Hepatocyte (in vitro differentiated cells): ENCODE measurements at regions not wholly inside any gene's neighbourhood (a gene's known extent, or its start where the extent isn't known, plus 50 kb on each side); places are given as distances from the start of the nearest gene placed in this dataset.

Source experiments
- DNase-seq: peaks from one replicate; pipeline ENCODE4 v3.0.0-alpha.2; 2016; ENCODE audit warnings: low spot score
- H2AFZ ChIP-seq: fragments of 200-600 bp; sonication (generic); 2 replicates; pipeline ENCODE4 v1.6.0; 2016; ENCODE audit warnings: antibody characterized with exemption, mild to moderate bottlenecking
- H3K27ac ChIP-seq: fragments of 200-600 bp; sonication (generic); 2 replicates; pipeline ENCODE4 v1.5.1; 2016; ENCODE audit warnings: mild to moderate bottlenecking
- H3K27me3 ChIP-seq: fragments of 200-600 bp; sonication (generic); 2 replicates; pipeline ENCODE4 v1.6.1; 2016
- H3K36me3 ChIP-seq: fragments of 200-600 bp; sonication (generic); replicated peaks from 2 replicates; pipeline ENCODE4 v1.5.1; 2016; ENCODE audit warnings: low read depth; ENCODE audit not compliant: insufficient read depth
- H3K4me1 ChIP-seq: fragments of 200-600 bp; sonication (generic); 2 replicates; pipeline ENCODE4 v1.5.1; 2016; ENCODE audit warnings: mild to moderate bottlenecking, moderate library complexity; ENCODE audit not compliant: insufficient read depth
- H3K4me2 ChIP-seq: fragments of 200-600 bp; sonication (generic); 2 replicates; pipeline ENCODE4 v1.6.0; 2016
- H3K4me3 ChIP-seq: fragments of 200-600 bp; sonication (generic); 2 replicates; pipeline ENCODE4 v1.5.1; 2016; ENCODE audit warnings: mild to moderate bottlenecking
- H3K79me2 ChIP-seq: fragments of 200-600 bp; sonication (generic); 2 replicates; pipeline ENCODE4 v1.6.0; 2017; ENCODE audit warnings: mild to moderate bottlenecking
- H3K9me2 ChIP-seq: fragments of 200-600 bp; sonication (generic); replicated peaks from 2 replicates; pipeline ENCODE4 v1.6.0; 2017; ENCODE audit warnings: mild to moderate bottlenecking; ENCODE audit not compliant: insufficient read depth
- H3K9me3 ChIP-seq: fragments of 200-600 bp; sonication (generic); 2 replicates; pipeline ENCODE4 v1.5.1; 2016; ENCODE audit warnings: low read depth, mild to moderate bottlenecking
- H4K20me1 ChIP-seq: fragments of 200-600 bp; sonication (generic); 2 replicates; pipeline ENCODE4 v1.6.0; 2016; ENCODE audit warnings: mild to moderate bottlenecking; ENCODE audit not compliant: insufficient read depth, poor library complexity, severe bottlenecking
- EZH2 ChIP-seq: fragments of 200-600 bp; sonication (generic); IDR thresholded peaks from 2 replicates; pipeline ENCODE4 v1.6.1; 2016; ENCODE audit warnings: antibody characterized with exemption, mild to moderate bottlenecking, borderline replicate concordance
- EZH2phosphoT487 ChIP-seq: fragments of 200-600 bp; sonication (generic); IDR thresholded peaks from one replicate; pipeline ENCODE4 v1.6.1; 2018; ENCODE audit warnings: antibody characterized with exemption, mild to moderate bottlenecking, low read depth, moderate library complexity; ENCODE audit not compliant: unreplicated experiment, severe bottlenecking
- WGBS: methylation state at CpG from one replicate; pipeline ENCODE4 v1.1.6; 2016; ENCODE audit warnings: low lambda C conversion rate; ENCODE audit errors: missing lambda C conversion rate; 5-methylcytosine and 5-hydroxymethylcytosine counted together
- TF ChIP-seq, protein P1 (sequence below): fragments of 200-600 bp; sonication (generic); IDR thresholded peaks from 2 replicates; pipeline ENCODE4 v1.5.1; 2016; ENCODE audit warnings: antibody characterized with exemption, mild to moderate bottlenecking; ENCODE audit not compliant: poor library complexity

DNA sequence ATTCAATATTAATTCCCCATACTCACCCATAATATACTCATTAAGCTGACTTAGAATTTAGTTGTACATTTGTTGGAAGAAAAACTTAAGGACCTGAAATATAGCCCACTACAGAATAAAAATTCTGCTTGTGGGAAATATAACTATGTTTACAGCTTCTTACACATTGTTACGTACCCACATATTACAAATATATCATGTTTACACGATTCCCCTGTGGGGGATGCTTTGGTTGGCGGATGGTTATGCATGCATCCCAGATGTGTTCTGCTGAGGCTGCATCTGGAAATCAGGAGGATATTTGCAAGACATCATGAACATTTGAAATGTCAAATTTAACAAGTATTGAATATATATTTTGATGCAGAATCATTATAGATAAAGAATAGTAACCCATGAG is 79.5 kb upstream of the KL start:
- H3K79me2 ChIP-seq: no peaks in the 10 kb centered on the region
- no peak overlapping the region for H3K27ac ChIP-seq
- no peak overlapping the region for H2AFZ ChIP-seq
- TF ChIP-seq EZH2 (no peak), EZH2phosphoT487 (no peak)
- TF ChIP-seq, protein P1, sequence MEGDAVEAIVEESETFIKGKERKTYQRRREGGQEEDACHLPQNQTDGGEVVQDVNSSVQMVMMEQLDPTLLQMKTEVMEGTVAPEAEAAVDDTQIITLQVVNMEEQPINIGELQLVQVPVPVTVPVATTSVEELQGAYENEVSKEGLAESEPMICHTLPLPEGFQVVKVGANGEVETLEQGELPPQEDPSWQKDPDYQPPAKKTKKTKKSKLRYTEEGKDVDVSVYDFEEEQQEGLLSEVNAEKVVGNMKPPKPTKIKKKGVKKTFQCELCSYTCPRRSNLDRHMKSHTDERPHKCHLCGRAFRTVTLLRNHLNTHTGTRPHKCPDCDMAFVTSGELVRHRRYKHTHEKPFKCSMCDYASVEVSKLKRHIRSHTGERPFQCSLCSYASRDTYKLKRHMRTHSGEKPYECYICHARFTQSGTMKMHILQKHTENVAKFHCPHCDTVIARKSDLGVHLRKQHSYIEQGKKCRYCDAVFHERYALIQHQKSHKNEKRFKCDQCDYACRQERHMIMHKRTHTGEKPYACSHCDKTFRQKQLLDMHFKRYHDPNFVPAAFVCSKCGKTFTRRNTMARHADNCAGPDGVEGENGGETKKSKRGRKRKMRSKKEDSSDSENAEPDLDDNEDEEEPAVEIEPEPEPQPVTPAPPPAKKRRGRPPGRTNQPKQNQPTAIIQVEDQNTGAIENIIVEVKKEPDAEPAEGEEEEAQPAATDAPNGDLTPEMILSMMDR: no peak
- H3K9me2 ChIP-seq: no peaks in the 10 kb centered on the region
- no peak for DNase-seq
- H3K4me1 ChIP-seq: peaks cover 9% of the 10 kb centered on the region
- no peaks in the 10 kb centered on the region for H3K36me3 ChIP-seq
- no peaks in the 10 kb centered on the region for H3K9me3 ChIP-seq
- H4K20me1 ChIP-seq: no peaks in the 10 kb centered on the region
- no peak overlapping the region for H3K4me2 ChIP-seq
- no peak overlapping the region for H3K4me3 ChIP-seq
- no peaks in the 10 kb centered on the region for H3K27me3 ChIP-seq
- WGBS: 87% methylated on average over 3 of the region's 3 CpGs

DNA sequence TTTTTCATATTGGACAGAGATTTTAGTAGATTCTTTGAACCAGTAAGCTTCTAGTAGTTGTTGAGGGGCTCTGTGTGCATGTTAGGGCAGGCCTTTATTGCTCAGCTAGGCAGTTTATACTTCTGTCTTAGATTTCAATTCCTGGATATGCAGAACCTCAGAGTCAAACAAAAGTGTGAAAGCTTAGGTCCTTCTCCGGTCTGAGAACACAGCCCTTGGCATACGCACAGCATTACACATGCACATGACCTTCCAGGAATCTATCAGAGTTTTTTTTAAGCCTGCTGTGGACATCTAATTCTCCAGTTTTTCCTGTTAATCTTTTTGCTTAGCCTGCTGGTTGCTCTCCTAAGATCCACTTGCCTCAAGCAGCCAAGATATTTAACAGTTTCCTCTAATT is 77.9 kb upstream of the KL start:
- WGBS: 82% methylated on average over 2 of the region's 2 CpGs
- H3K4me3 ChIP-seq: no peak overlapping the region
- H3K79me2 ChIP-seq: no peaks in the 10 kb centered on the region

DNA sequence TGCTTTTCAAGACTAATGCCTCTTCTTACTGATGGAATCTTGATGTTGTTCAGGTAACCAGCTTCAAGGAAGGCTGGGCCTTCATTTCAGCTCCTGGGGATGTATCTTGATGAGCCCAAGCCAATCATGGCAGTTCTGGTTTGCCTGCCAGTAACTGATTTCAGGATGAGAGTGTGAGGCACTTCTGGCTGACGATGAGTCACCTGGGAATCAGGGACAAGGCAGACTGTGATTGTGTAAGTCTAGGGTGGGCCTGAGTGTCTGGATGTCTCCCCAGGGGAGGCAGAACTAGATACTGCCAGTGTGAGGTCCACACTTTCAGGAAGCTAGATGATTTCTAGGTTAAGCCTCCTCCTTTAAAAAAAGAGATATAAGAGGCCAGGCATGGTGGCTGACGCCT is 77.3 kb upstream of the KL start:
- whole genome bisulfite sequencing: 73% methylated on average over 2 of the region's 2 CpGs
- Histone ChIP-seq H3K36me3 (no peaks in the 10 kb centered on the region), H3K9me2 (no peaks in the 10 kb centered on the region), H3K4me2 (no peak overlapping the region), H3K79me2 (no peaks in the 10 kb centered on the region), H3K27ac (no peak overlapping the region), H3K4me1 (peaks cover 9% of the 10 kb centered on the region), H4K20me1 (no peaks in the 10 kb centered on the region), H3K9me3 (no peaks in the 10 kb centered on the region), H3K4me3 (no peak overlapping the region), H3K27me3 (no peaks in the 10 kb centered on the region), H2AFZ (no peak overlapping the region)
- DNase-seq: no peak
- TF ChIP-seq EZH2 (no peak), EZH2phosphoT487 (no peak)
- TF ChIP-seq, protein P1: no peak

More for the DNA sequence above, 77.9 kb upstream of the KL start:
- Histone ChIP-seq H3K27ac (no peak overlapping the region), H3K36me3 (no peaks in the 10 kb centered on the region), H3K4me1 (peaks cover 9% of the 10 kb centered on the region), H4K20me1 (no peaks in the 10 kb centered on the region), H3K27me3 (no peaks in the 10 kb centered on the region), H2AFZ (no peak overlapping the region), H3K4me2 (no peak overlapping the region), H3K9me3 (no peaks in the 10 kb centered on the region), H3K9me2 (no peaks in the 10 kb centered on the region)
- TF ChIP-seq EZH2 (no peak), EZH2phosphoT487 (no peak)
- TF ChIP-seq, protein P1: no peak
- DNase-seq: no peak

DNA sequence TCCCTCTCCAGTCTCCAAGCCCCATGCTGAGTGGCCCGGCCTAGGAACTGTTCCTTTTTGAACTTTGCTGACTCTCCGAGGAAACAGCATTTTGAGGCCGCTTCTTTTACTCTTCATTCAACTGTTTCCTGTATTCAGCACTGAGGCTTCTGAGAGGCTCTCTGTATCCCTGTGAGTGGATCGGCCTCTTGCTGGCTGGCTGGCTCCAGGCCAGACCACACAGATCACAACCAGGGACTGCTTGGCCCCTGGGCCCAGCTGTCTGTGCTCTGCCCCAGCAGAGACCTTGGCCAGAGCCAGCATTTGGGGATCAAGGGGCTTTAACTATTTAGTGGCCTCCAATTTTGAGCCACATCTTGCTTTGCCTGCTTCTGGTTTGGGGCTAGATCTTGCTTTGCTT is 75.6 kb upstream of the KL start:
- Histone ChIP-seq H3K79me2 (no peaks in the 10 kb centered on the region), H3K4me1 (peaks cover 9% of the 10 kb centered on the region), H4K20me1 (no peaks in the 10 kb centered on the region), H3K36me3 (no peaks in the 10 kb centered on the region), H3K27ac (peak overlapping the region; percentile 21), H3K4me3 (no peak overlapping the region), H3K4me2 (peak overlapping the region; percentile 31), H3K9me2 (no peaks in the 10 kb centered on the region), H2AFZ (no peak overlapping the region), H3K27me3 (no peaks in the 10 kb centered on the region), H3K9me3 (no peaks in the 10 kb centered on the region)
- WGBS: 53% methylated on average over 4 of the region's 4 CpGs
- peak; percentile 31 for DNase-seq
- no peak for TF ChIP-seq EZH2phosphoT487
- no peak for TF ChIP-seq EZH2
- TF ChIP-seq, protein P1: no peak
